Liver (tissue), 3 donors: ENCODE measurements at regions not wholly inside any gene's neighbourhood (a gene's known extent, or its start where the extent isn't known, plus 50 kb on each side); places are given as distances from the start of the nearest gene placed in this dataset.

Experiments used
- CTCF ChIP-seq: fragments of 150-350 bp; IDR thresholded peaks from 2 replicates; pipeline ENCODE4 v1.5.1; 2017; ENCODE audit warnings: improper control_type of control experiment, low read depth, low read length; ENCODE audit not compliant: missing input control
- HNF4A ChIP-seq, 2 donors: conservative IDR thresholded peaks; 2 replicates each; pipeline ENCODE4 v1.6.1; 2016; ENCODE audit warnings: antibody characterized with exemption in 2 of 2, mild to moderate bottlenecking in 2 of 2
- REST ChIP-seq: IDR thresholded peaks from 2 replicates; pipeline ENCODE4 v1.6.1; 2016; ENCODE audit warnings: antibody characterized with exemption, mild to moderate bottlenecking
- donor health status: healthy.
- donor health status: healthy.

- no peak for TF ChIP-seq CTCF
- no peak for TF ChIP-seq HNF4A (conservative IDR thresholded peaks at IDR 0.05)
- TF ChIP-seq REST = no peak
Observed at GRCh38 chr9:134525070-134525815, 116.4 kb upstream of the COL5A1 start.
